ENCODE measurements at regions not wholly inside any gene's neighbourhood (a gene's known extent, or its start where the extent isn't known, plus 50 kb on each side); places are given as distances from the start of the nearest gene placed in this dataset.

GRCh38 chr1:184919892-184920291 lies 54.4 kb downstream of the NIBAN1 start:
- no peaks in the 10 kb centered on the region for H3K4me1 Mint-ChIP-seq
- no peaks in the 10 kb centered on the region for H3K36me3 Mint-ChIP-seq
- TF ChIP-seq CTCF (IDR thresholded peaks at IDR 0.05; ENCODE audit: unreplicated experiment), result no peak
- no peak overlapping the region for H3K27ac Mint-ChIP-seq
- H3K9me3 Mint-ChIP-seq, result peaks cover 21% of the 10 kb centered on the region
- no peak for DNase-seq (ENCODE audit: low spot score in 2 of 2, unreplicated experiment in 2 of 2)
- no peak overlapping the region for H3K4me3 Mint-ChIP-seq
- H3K27me3 Mint-ChIP-seq (ENCODE audit: low read depth), result no peaks in the 10 kb centered on the region

- H3K4me1 Mint-ChIP-seq, result peaks cover 3% of the 10 kb centered on the region
- no peak for DNase-seq (ENCODE audit: low spot score in 2 of 2, unreplicated experiment in 2 of 2)
- H3K4me3 Mint-ChIP-seq, result no peak overlapping the region
- H3K36me3 Mint-ChIP-seq, result no peaks in the 10 kb centered on the region
- no peaks in the 10 kb centered on the region for H3K27me3 Mint-ChIP-seq (ENCODE audit: low read depth)
- H3K27ac Mint-ChIP-seq, result no peak overlapping the region
- no peak for TF ChIP-seq CTCF (IDR thresholded peaks at IDR 0.05; ENCODE audit: unreplicated experiment)
- H3K9me3 Mint-ChIP-seq, result no peaks in the 10 kb centered on the region
Observed at GRCh38 chr1:184915463-184916090, 58.7 kb downstream of the NIBAN1 start.

- no peak overlapping the region for H3K4me3 Mint-ChIP-seq
- H3K4me1 Mint-ChIP-seq, result peaks cover 3% of the 10 kb centered on the region
- H3K27me3 Mint-ChIP-seq (ENCODE audit: low read depth), result no peaks in the 10 kb centered on the region
- no peak for TF ChIP-seq CTCF (IDR thresholded peaks at IDR 0.05; ENCODE audit: unreplicated experiment)
- H3K9me3 Mint-ChIP-seq, result no peaks in the 10 kb centered on the region
- no peak overlapping the region for H3K27ac Mint-ChIP-seq
- no peaks in the 10 kb centered on the region for H3K36me3 Mint-ChIP-seq
- DNase-seq (ENCODE audit: low spot score in 2 of 2, unreplicated experiment in 2 of 2), result no peak
Observed at GRCh38 chr1:184914149-184914548, 60.2 kb downstream of the NIBAN1 start.

GRCh38 chr1:184912392-184912791 lies 61.9 kb downstream of the NIBAN1 start:
- Mint-ChIP-seq H3K4me1 (peaks cover 7% of the 10 kb centered on the region), H3K36me3 (no peaks in the 10 kb centered on the region), H3K27ac (no peak overlapping the region), H3K27me3 (ENCODE audit: low read depth) (no peaks in the 10 kb centered on the region), H3K4me3 (no peak overlapping the region), H3K9me3 (no peaks in the 10 kb centered on the region)
- DNase-seq (ENCODE audit: low spot score in 2 of 2, unreplicated experiment in 2 of 2), result no peak
- no peak for TF ChIP-seq CTCF (IDR thresholded peaks at IDR 0.05; ENCODE audit: unreplicated experiment)

GRCh38 chr1:184911830-184912229 lies 62.5 kb downstream of the NIBAN1 start:
- Mint-ChIP-seq H3K4me3 (no peak overlapping the region), H3K4me1 (peaks cover 7% of the 10 kb centered on the region), H3K9me3 (no peaks in the 10 kb centered on the region), H3K27ac (no peak overlapping the region), H3K36me3 (no peaks in the 10 kb centered on the region), H3K27me3 (ENCODE audit: low read depth) (no peaks in the 10 kb centered on the region)
- DNase-seq (ENCODE audit: low spot score in 2 of 2, unreplicated experiment in 2 of 2), result no peak
- no peak for TF ChIP-seq CTCF (IDR thresholded peaks at IDR 0.05; ENCODE audit: unreplicated experiment)

All from mesothelial cell of epicardium (in vitro differentiated cells).